HG03060 (cell line): ENCODE measurements at regions not wholly inside any gene's neighbourhood (a gene's known extent, or its start where the extent isn't known, plus 50 kb on each side); places are given as distances from the start of the nearest gene placed in this dataset.

Experiments
- ATAC-seq: cut with Tn5 transposase; IDR thresholded peaks from one replicate; pipeline ENCODE4 v1.9.1; 2021; ENCODE audit warnings: low read depth, moderate number of reproducible peaks; ENCODE audit not compliant: unreplicated experiment

GRCh38 chr4:18291981-18292380 lies 270.4 kb upstream of the LCORL start:
- no peak for ATAC-seq

- ATAC-seq, result no peak
Observed at GRCh38 chr4:18291256-18291655, 269.7 kb upstream of the LCORL start.

- no peak for ATAC-seq
Observed at GRCh38 chr4:18285357-18285756, 263.8 kb upstream of the LCORL start.

- no peak for ATAC-seq
Observed at GRCh38 chr4:18278244-18278643, 256.7 kb upstream of the LCORL start.

- ATAC-seq, result no peak
Observed at GRCh38 chr4:18262832-18263231, 241.3 kb upstream of the LCORL start.

- ATAC-seq, result no peak
Observed at GRCh38 chr4:18252052-18252451, 230.5 kb upstream of the LCORL start.

GRCh38 chr4:18250564-18250963 lies 229.0 kb upstream of the LCORL start:
- no peak for ATAC-seq

GRCh38 chr4:18248611-18249010 lies 227.1 kb upstream of the LCORL start:
- no peak for ATAC-seq

GRCh38 chr4:18247189-18247588 lies 225.6 kb upstream of the LCORL start:
- no peak for ATAC-seq

- ATAC-seq, result no peak
Observed at GRCh38 chr4:18242919-18243693, 221.6 kb upstream of the LCORL start.

- ATAC-seq, result no peak
Observed at GRCh38 chr4:18241727-18242126, 220.2 kb upstream of the LCORL start.

- no peak for ATAC-seq
Observed at GRCh38 chr4:18234108-18234507, 212.6 kb upstream of the LCORL start.

GRCh38 chr4:18231726-18232125 lies 210.2 kb upstream of the LCORL start:
- no peak for ATAC-seq

GRCh38 chr4:18227880-18228279 lies 206.3 kb upstream of the LCORL start:
- no peak for ATAC-seq

- no peak for ATAC-seq
Observed at GRCh38 chr4:18214411-18215055, 193.0 kb upstream of the LCORL start.

- ATAC-seq, result no peak
Observed at GRCh38 chr4:18213576-18214198, 192.1 kb upstream of the LCORL start.

GRCh38 chr4:18209448-18209847 lies 187.9 kb upstream of the LCORL start:
- ATAC-seq, result peak; percentile 54

- ATAC-seq, result no peak
Observed at GRCh38 chr4:18203966-18204365, 182.4 kb upstream of the LCORL start.

- no peak for ATAC-seq
Observed at GRCh38 chr4:18202486-18202885, 180.9 kb upstream of the LCORL start.

GRCh38 chr4:18201885-18202284 lies 180.3 kb upstream of the LCORL start:
- ATAC-seq, result no peak

- ATAC-seq, result no peak
Observed at GRCh38 chr4:18198653-18199052, 177.1 kb upstream of the LCORL start.

GRCh38 chr4:18197467-18197866 lies 175.9 kb upstream of the LCORL start:
- ATAC-seq, result no peak
